ENCODE measurements at regions not wholly inside any gene's neighbourhood (a gene's known extent, or its start where the extent isn't known, plus 50 kb on each side); places are given as distances from the start of the nearest gene placed in this dataset.
"Not testable (repeated sequence)": the region's sequence is repeated elsewhere in the genome, so short reads cannot be mapped to it uniquely, and the experiment has no call there.

DNA sequence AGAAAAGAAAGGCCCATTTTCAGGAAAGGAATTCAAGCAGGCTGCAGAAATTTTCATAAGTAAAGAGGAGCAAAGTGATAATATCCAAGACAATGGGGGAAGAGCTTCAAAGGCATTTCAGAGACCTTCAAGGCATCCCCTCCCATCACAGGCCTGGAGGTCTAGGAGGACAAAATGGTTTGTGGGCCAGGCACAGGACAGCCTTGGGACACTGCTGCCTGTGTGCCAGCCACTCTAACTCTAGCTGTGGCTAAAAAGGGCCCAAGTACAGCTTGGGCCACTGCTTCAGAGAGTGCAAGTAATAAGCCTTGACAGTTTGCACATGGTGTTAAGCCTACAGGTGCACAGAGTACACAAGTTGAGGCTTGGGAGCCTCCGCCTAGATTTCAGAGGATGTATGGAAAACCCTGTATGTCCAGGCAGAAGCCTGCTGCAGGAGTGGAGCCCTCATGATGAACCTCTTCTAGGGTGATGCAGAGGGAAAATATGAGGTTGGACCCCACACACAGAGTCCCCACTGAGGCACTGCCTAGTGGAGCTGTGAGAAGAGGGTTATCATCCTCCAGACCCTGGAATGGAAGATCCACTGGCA is 51.8 kb upstream of the ZSWIM5 start:
- DNase-seq: no peak

DNA sequence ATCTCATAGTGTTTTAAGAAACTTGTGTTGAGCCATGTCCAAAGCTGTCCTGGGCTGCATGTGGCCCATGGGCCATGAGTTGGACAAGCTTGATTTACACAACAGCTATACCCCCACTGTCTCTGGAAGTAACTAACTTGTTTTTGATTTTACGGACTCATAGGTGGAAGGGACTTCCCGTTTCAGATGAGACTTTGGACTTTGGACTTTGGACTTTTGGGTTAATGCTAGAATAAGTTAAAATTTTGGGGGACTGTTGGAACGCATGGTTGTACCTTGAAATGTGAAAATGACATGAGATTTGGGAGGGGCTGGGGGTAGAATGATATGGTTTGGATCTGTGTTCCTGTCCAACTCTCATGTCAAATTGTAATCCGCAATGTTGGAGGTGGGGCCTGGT is 52.6 kb upstream of the ZSWIM5 start:
- DNase-seq: no peak

DNA sequence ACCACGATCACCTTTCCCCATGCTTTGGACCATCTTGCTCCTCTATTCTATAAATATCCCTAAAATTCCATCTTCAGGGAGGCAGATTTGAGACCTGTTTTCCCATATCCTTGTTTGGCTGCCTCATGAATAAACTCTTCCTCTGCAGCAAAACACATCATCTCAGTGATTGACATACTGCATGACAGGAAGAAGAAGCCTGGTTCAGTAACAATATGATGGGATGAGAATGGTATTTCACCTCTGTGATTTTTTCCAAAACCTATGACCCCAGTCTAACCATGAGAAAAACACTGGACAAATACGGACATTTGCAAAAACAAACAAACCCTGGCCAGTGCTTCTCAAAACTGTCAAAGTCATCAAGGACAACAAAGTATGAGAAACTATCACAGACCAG is 53.8 kb upstream of the ZSWIM5 start:
- DNase-seq: no peak

DNA sequence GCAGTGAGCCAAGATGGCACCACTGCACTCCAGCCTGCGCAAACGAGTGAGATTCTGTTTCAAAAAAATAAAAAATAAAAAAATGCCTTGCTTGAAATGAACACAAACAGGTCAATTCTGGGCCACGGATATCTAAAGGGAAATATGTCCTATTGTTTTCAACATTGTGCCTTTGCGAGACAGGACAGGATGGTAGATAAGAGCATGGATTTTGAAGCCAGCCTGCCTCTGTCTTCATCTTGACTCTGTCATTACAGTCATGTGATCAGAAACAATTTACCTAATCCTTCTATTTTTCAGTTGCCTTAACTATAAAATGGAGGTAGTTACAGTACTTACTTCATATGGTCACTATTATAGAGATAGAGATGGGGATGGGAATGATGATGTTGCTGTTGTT is 56.7 kb upstream of the ZSWIM5 start:
- no peak for DNase-seq

DNA sequence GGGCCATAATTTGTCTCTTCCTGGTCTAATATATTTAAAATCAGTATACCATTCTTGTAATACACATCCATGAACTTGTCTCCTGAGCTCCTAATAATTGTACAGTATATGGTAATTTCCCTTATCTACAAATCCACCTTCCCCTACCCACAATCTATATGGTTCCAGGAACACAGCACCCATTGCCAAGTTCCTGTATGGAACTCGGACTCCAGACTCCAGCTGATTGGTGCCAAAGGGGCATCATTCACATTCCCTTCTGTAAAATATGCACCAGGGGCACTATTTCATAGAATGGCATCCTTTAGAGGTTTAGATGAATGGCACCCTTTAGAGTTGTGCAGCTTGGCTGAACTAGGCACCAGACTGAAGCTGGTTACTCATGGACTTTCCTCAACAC is 58.8 kb upstream of the ZSWIM5 start:
- DNase-seq: no peak

DNA sequence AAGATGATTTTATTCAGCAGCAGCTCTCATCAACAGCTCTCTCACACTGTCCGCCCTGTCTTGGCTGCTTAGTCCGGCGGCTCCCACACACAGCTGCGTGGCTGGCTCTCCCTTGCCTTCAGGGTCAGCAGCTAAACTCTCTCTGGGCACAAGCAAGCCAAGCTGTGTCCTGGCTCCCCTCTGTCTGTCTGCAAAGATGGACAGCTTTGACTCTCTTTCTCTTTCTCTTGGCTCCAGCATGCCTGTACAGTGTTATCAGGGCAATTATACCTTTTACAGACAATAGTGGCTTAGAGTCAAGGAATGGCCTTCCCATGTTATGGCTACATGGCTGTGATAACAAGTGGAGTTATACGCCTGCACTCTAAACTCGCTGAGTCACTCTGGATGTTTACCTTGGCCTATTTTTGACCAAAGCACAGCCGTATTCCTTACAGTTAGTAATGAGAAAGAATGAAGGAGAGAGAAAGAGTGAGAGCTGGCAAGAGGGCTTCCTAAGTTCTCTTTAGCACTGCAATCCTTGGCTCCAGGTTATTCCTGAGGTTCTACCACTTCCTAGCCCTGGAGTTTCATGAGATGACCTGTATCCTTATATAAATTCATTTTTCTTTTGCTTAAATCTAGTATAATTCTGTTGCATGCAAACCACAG is 59.9 kb upstream of the ZSWIM5 start:
- peak; percentile 67 for DNase-seq

DNA sequence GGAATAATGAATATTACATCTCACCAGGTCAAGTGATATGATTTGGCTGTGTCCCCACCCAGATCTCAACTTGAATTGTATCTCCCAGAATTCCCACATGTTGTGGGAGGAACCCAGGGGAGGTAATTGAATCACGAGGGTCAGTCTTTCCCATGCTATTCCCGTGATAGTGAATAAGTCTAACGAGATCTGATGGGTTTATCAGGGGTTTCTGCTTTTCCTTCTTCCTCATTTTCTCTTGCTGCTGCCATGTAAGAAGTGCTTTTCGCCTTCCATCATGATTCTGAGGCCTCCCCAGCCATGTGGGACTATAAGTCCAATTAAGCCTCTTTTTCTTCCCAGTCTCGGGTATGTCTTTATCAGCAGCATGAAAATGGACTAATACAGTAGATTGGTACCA is 58.4 kb upstream of the HPDL start:
- not testable (repeated sequence) for DNase-seq

DNA sequence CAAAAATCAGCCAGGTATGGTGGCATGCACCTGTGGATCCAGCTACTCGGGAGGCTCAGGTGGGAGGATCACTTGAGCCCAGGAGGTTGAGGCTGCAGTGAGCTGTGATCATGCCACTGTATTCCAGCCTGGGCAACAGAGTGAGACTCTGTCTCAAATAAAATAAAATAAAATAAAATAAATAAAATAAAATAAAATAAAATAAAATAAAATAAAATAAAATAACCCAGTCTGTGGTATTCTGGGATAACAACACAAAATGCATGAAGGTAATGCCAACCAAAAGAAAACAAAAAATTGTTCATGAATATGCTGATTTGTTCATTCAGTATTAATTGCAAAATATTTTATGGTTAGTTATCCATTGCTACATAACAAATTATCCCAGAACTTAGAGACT is 54.4 kb upstream of the HPDL start:
- not testable (repeated sequence) for DNase-seq

DNA sequence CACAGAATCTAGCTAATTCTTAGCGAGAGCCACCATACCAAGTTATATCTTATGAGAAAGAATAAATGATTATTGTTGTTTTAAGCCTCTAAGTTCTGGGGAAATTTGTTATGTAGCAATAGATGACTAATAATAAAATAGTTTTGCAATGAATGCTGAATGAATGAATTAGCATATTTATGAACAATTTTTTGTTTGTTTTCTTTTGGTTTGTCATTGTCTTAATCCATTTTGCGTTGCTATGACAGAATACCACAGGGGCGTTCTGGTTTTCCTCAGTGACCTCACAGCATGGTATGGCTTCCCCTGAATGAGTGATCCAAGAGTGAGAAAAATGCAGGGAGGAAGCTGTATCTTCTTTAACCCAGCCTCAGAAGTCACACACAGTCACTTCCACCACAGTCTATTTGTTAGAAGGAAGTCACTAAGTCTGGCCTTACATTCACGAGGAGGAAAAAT is 53.8 kb upstream of the HPDL start:
- no peak for DNase-seq

DNA sequence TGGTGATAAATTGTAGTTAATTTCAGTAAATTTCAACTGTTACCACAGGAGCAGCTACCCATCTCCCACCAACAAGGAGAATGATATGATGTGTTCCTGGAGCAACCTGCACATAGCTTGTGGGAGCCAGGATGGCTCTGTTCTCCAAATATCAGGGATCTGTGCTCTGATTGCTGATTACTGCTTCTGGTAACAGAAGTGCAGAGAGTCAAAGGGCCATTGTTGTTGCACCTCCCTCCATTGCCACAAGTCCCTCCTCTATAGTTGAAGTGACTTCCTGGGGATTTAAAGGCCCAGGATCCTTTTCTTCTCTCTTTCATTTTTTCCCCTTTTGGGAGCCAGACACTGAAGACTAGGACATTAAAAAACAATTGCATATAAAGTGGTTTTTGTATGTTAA is 51.6 kb upstream of the HPDL start:
- DNase-seq: no peak

All from right kidney (tissue), 1 donor.